GM12878 (cell line): ENCODE measurements at regions not wholly inside any gene's neighbourhood (a gene's known extent, or its start where the extent isn't known, plus 50 kb on each side); places are given as distances from the start of the nearest gene placed in this dataset.

Experiments
- ATAC-seq: fragments of 200-7000 bp; cut with Tn5 transposase; 3 replicates; pipeline ENCODE4 v1.9.1; 2020; ENCODE audit warnings: mild to moderate bottlenecking, moderate library complexity
- BruUV-seq: library from RNA; stranded (reverse); fragments of 400-500 nt; replicated peaks from 2 replicates; lab custom pipeline; 2021; lab: Mats Ljungman, UMichigan
- CTCF ChIA-PET: fragments of 300-600 bp; sonication (Branson Sonifier 250); formaldehyde crosslinking; extraction: SDS; loops from one replicate; lab custom pipeline; 2021; ENCODE audit warnings: inconsistent platforms; lab: Yijun Ruan, JAX
- POLR2A ChIA-PET: fragments of 350-600 bp; formaldehyde crosslinking; extraction: SDS; loops from one replicate; lab custom pipeline; 2021; ENCODE audit warnings: inconsistent platforms; lab: Charles Lee
- RAD21 ChIA-PET: fragments of 300-600 bp; sonication (Branson Sonifier 250); formaldehyde crosslinking; loops from one replicate; lab custom pipeline; 2023; ENCODE audit warnings: antibody characterized with exemption; ENCODE audit not compliant: unreplicated experiment; lab: Charles Lee
- SMC1A ChIA-PET: fragments of 300-600 bp; sonication (Branson Sonifier 250); formaldehyde crosslinking; loops from one replicate; lab custom pipeline; 2023; ENCODE audit not compliant: unreplicated experiment, uncharacterized antibody; lab: Charles Lee
- DNase-seq: peaks from one replicate; pipeline ENCODE4 v3.0.0-alpha.2; 2011; ENCODE audit warnings: low read depth, low spot score
- FAIRE-seq: peaks from 3 replicates; lab custom pipeline; 2011; peaks lifted over from hg19 to GRCh38; lab: Jason Lieb, UNC
- H2AFZ ChIP-seq: 2 replicates; pipeline ENCODE4 v1.6.0; 2011; ENCODE audit warnings: low read depth, low read length, control low read depth; ENCODE audit not compliant: control insufficient read depth
- H3K27ac ChIP-seq: 2 replicates; pipeline ENCODE4 v1.5.1; 2011; ENCODE audit warnings: control low read depth; ENCODE audit not compliant: control insufficient read depth, insufficient read depth
- H3K27me3 ChIP-seq, 2 experiments: replicated peaks in 1 of 2; 2 replicates each; pipeline versions ENCODE4 v1.6.0 to v1.6.1; 2011; ENCODE audit warnings: low read length in 1 of 2; ENCODE audit not compliant: control insufficient read depth in 2 of 2, insufficient read depth in 2 of 2
- H3K36me3 ChIP-seq, 2 experiments: 2 replicates each; pipeline ENCODE4 v1.5.1; 2011; ENCODE audit warnings: low read length in 1 of 2; ENCODE audit not compliant: control insufficient read depth in 2 of 2, insufficient read depth in 2 of 2
- H3K4me1 ChIP-seq: 2 replicates; pipeline ENCODE4 v1.6.1; 2011; ENCODE audit warnings: mild to moderate bottlenecking, low read length, moderate library complexity, mixed read lengths; ENCODE audit not compliant: control insufficient read depth, insufficient read depth
- H3K4me2 ChIP-seq: 2 replicates; pipeline ENCODE4 v1.6.0; 2011; ENCODE audit warnings: control low read depth; ENCODE audit not compliant: control insufficient read depth, insufficient read depth
- H3K4me3 ChIP-seq: fragments of 200-600 bp; sonication (generic); 2 replicates; pipeline ENCODE4 v1.5.1; 2016
- H3K79me2 ChIP-seq: 2 replicates; pipeline ENCODE4 v1.6.0; 2011; ENCODE audit warnings: low read length; ENCODE audit not compliant: control insufficient read depth, insufficient read depth
- H3K9ac ChIP-seq: 2 replicates; pipeline ENCODE4 v1.8.0; 2011; ENCODE audit warnings: low read length, control low read depth, mixed read lengths; ENCODE audit not compliant: control insufficient read depth, insufficient read depth
- H3K9me3 ChIP-seq: replicated peaks from 3 replicates; pipeline ENCODE4 v1.5.1; 2011; ENCODE audit warnings: mild to moderate bottlenecking, low read length; ENCODE audit not compliant: control insufficient read depth, insufficient read depth
- H4K20me1 ChIP-seq: 2 replicates; pipeline ENCODE4 v1.6.0; 2011; ENCODE audit not compliant: control insufficient read depth, insufficient read depth
- BACH1 ChIP-seq: fragments of 450-650 bp; IDR thresholded peaks from 2 replicates; pipeline ENCODE4 v1.6.1; 2017; ENCODE audit warnings: mild to moderate bottlenecking, borderline replicate concordance
- CEBPB ChIP-seq, 2 experiments: fragments of 150-350 bp in 1 of 2; IDR thresholded peaks; 2 replicates each; pipeline ENCODE4 v1.6.1; 2012 to 2014; ENCODE audit warnings: low read depth in 2 of 2, low read length in 2 of 2, borderline replicate concordance in 1 of 2, inconsistent platforms in 1 of 2
- CHD2 ChIP-seq: IDR thresholded peaks from 2 replicates; pipeline ENCODE4 v1.6.1; 2011; ENCODE audit warnings: low read depth, low read length, improper control_type of control experiment, borderline replicate concordance
- CTCF ChIP-seq, 3 experiments: IDR thresholded peaks in 2 of 3; conservative IDR thresholded peaks in 1 of 3; 2 replicates each; pipeline ENCODE4 v1.5.1; 2011; ENCODE audit warnings: low read depth in 3 of 3, low read length in 3 of 3, mild to moderate bottlenecking in 3 of 3, control low read depth in 2 of 3, moderate library complexity in 2 of 3, inconsistent platforms in 1 of 3, mixed read lengths in 1 of 3; ENCODE audit not compliant: control insufficient read depth in 2 of 3, insufficient read depth in 1 of 3; ENCODE audit errors: extremely low read depth in 1 of 3
- E2F4 ChIP-seq: IDR thresholded peaks from 2 replicates; pipeline ENCODE4 v1.6.1; 2012; ENCODE audit warnings: low read depth, low read length, improper control_type of control experiment
- FOS ChIP-seq: IDR thresholded peaks from 3 replicates; pipeline ENCODE4 v1.6.1; 2011; ENCODE audit warnings: borderline replicate concordance; ENCODE audit not compliant: insufficient read length; ENCODE audit errors: extremely low read depth
- FOXK2 ChIP-seq: fragments of 450-650 bp; IDR thresholded peaks from 2 replicates; pipeline ENCODE4 v1.6.1; 2017; ENCODE audit warnings: mild to moderate bottlenecking, moderate library complexity
- IRF4 ChIP-seq: IDR thresholded peaks from 2 replicates; pipeline ENCODE4 v1.6.1; 2011; ENCODE audit warnings: low read depth, low read length
- IRF5 ChIP-seq: fragments of 450-650 bp; IDR thresholded peaks from 2 replicates; pipeline ENCODE4 v1.6.1; 2017; ENCODE audit warnings: borderline replicate concordance
- RAD21 ChIP-seq: IDR thresholded peaks from 2 replicates; pipeline ENCODE4 v1.6.1; 2011; ENCODE audit warnings: mild to moderate bottlenecking, low read depth, low read length, moderate library complexity; ENCODE audit not compliant: insufficient read depth
- RBBP5 ChIP-seq: fragments of 200-600 bp; sonication (generic); conservative IDR thresholded peaks from 2 replicates; pipeline ENCODE4 v1.6.1; 2016
- SIN3A ChIP-seq: IDR thresholded peaks from 2 replicates; pipeline ENCODE4 v1.6.1; 2012; ENCODE audit warnings: low read depth, low read length, improper control_type of control experiment
- SMAD1 ChIP-seq: fragments of 450-650 bp; IDR thresholded peaks from 2 replicates; pipeline ENCODE4 v1.6.1; 2018; ENCODE audit warnings: mild to moderate bottlenecking, low read depth; ENCODE audit not compliant: partially characterized antibody
- SREBF2 ChIP-seq: IDR thresholded peaks from 2 replicates; pipeline ENCODE4 v1.6.1; 2012; ENCODE audit warnings: mild to moderate bottlenecking, low read length
- WGBS: methylation state at CpG from one replicate; pipeline ENCODE4 v1.1.6; 2016; ENCODE audit warnings: low lambda C conversion rate; ENCODE audit not compliant: insufficient replicate concordance, insufficient coverage; ENCODE audit errors: missing lambda C conversion rate; 5-methylcytosine and 5-hydroxymethylcytosine counted together
- in situ Hi-C: fragments of 300-500 bp; cut with MboI; formaldehyde crosslinking; loops from 9 replicates; pipeline ENCODE4 v1.14.3; 2018; ENCODE audit warnings: mixed read lengths
- intact Hi-C: fragments of 100-400 bp; cut with micrococcal nuclease; formaldehyde crosslinking; loops from one replicate; pipeline ENCODE4 v1.14.2; 2022; ENCODE audit not compliant: unreplicated experiment
- TF ChIP-seq, protein P1 (sequence below): IDR thresholded peaks from 2 replicates; pipeline ENCODE4 v1.6.1; 2011; ENCODE audit warnings: borderline replicate concordance, low read depth, mild to moderate bottlenecking, moderate library complexity, low read length; ENCODE audit not compliant: insufficient read depth, poor library complexity, severe bottlenecking

GRCh38 chr9:107223381-107223780, 59.7 kb upstream of the RAD23B start:
- H3K9ac ChIP-seq, result no peak overlapping the region
- SMC1A ChIA-PET, result interaction anchor here (0.7 to 14.6 kb wide), 7 partner anchors 14 to 65 kb away, joined by 3 to 187 read pairs (median 7); no protein-coding TSS in a partner anchor
- RAD21 ChIA-PET, result interaction anchor here (0.6 to 10.2 kb wide), 5 partner anchors 10 to 126 kb away, joined by 3 to 115 read pairs (median 41); no protein-coding TSS in a partner anchor
- intact Hi-C loops, result no loop called here
- TF ChIP-seq RAD21, result no peak
- TF ChIP-seq BACH1, result no peak
- TF ChIP-seq CHD2, result no peak
- TF ChIP-seq SREBF2, result no peak
- no peak for TF ChIP-seq CEBPB (IDR thresholded peaks at IDR 0.05; ENCODE audit: borderline replicate concordance in 1 of 2, low read depth in 2 of 2, low read length in 2 of 2)
- no peak for TF ChIP-seq FOS
- no peak for TF ChIP-seq CTCF (IDR thresholded peaks at IDR 0.05 in 2 of 3, conservative IDR thresholded peaks at IDR 0.05 in 1 of 3; ENCODE audit: control insufficient read depth in 2 of 3, extremely low read depth in 1 of 3, insufficient read depth in 1 of 3, low read depth in 3 of 3, low read length in 3 of 3)
- TF ChIP-seq SIN3A, result no peak
- no peak for TF ChIP-seq SMAD1
- TF ChIP-seq IRF4, result no peak
- TF ChIP-seq FOXK2, result no peak
- no peak for TF ChIP-seq RBBP5
- no peak for TF ChIP-seq IRF5
- TF ChIP-seq, protein P1, sequence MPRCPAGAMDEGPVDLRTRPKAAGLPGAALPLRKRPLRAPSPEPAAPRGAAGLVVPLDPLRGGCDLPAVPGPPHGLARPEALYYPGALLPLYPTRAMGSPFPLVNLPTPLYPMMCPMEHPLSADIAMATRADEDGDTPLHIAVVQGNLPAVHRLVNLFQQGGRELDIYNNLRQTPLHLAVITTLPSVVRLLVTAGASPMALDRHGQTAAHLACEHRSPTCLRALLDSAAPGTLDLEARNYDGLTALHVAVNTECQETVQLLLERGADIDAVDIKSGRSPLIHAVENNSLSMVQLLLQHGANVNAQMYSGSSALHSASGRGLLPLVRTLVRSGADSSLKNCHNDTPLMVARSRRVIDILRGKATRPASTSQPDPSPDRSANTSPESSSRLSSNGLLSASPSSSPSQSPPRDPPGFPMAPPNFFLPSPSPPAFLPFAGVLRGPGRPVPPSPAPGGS, result no peak
- no peak for TF ChIP-seq E2F4
- no peaks in the 10 kb centered on the region for H3K79me2 ChIP-seq
- H3K27ac ChIP-seq, result no peak overlapping the region
- DNase-seq (no peak), FAIRE-seq (no peak), ATAC-seq (no peak)
- WGBS, result 24% methylated on average over 2 of the region's 2 CpGs
- H3K36me3 ChIP-seq, result no peaks in the 10 kb centered on the region
- H3K4me1 ChIP-seq, result peaks cover 12% of the 10 kb centered on the region; the same call in 1 of the 2 replicates
- no peaks in the 10 kb centered on the region; the same call in 2 of the 3 replicates for H3K9me3 ChIP-seq
- H3K4me3 ChIP-seq, result no peak overlapping the region
- POLR2A ChIA-PET, result interaction anchor here (1.6 to 5.7 kb wide), 2 partner anchors 12 to 39 kb away, joined by 6 to 28 read pairs; no protein-coding TSS in a partner anchor
- no peak overlapping the region for H2AFZ ChIP-seq
- CTCF ChIA-PET, result interaction anchor here (0.6 to 3.2 kb wide), 5 partner anchors 9 to 1308 kb away, joined by 3 to 19 read pairs (median 3); no protein-coding TSS in a partner anchor
- BruUV-seq, result no TSS peak
- no peaks in the 10 kb centered on the region for H4K20me1 ChIP-seq
- in situ Hi-C loops, result no loop called here
- H3K27me3 ChIP-seq, result no peaks in the 10 kb centered on the region; a peak in 1 of 4 replicates
- H3K4me2 ChIP-seq, result no peak overlapping the region
